Fibroblast of lung (primary cell): ENCODE measurements at regions not wholly inside any gene's neighbourhood (a gene's known extent, or its start where the extent isn't known, plus 50 kb on each side); places are given as distances from the start of the nearest gene placed in this dataset.

ENCODE experiments used
- DNase-seq, 2 donors: peaks; one replicate each; pipeline versions ENCODE4 v3.0.0 to v3.0.0-alpha.2; 2010; ENCODE audit warnings: low read depth in 2 of 2
- H2AFZ ChIP-seq: 2 replicates; pipeline ENCODE4 v1.5.1; 2012; ENCODE audit warnings: low read length, control low read depth, inconsistent platforms
- H3K27ac ChIP-seq: 2 replicates; pipeline ENCODE4 v1.5.1; 2011; ENCODE audit warnings: low read length, control low read depth; ENCODE audit not compliant: insufficient read depth
- H3K27me3 ChIP-seq: 2 replicates; pipeline ENCODE4 v1.5.1; 2011; ENCODE audit warnings: mild to moderate bottlenecking, low read length; ENCODE audit not compliant: control insufficient read depth, insufficient read depth
- H3K36me3 ChIP-seq: 2 replicates; pipeline ENCODE4 v1.5.1; 2011; ENCODE audit warnings: low read length; ENCODE audit not compliant: control insufficient read depth, insufficient read depth
- H3K4me1 ChIP-seq: 2 replicates; pipeline ENCODE4 v1.5.1; 2011; ENCODE audit warnings: low read length; ENCODE audit not compliant: control insufficient read depth, insufficient read depth; ENCODE audit errors: extremely low read depth
- H3K4me2 ChIP-seq: 2 replicates; pipeline ENCODE4 v1.5.1; 2011; ENCODE audit warnings: low read length, control low read depth; ENCODE audit not compliant: insufficient read depth; ENCODE audit errors: extremely low read depth
- H3K4me3 ChIP-seq, 4 experiments: fragments of 200-600 bp in 1 of 4; sonication (generic) in 1 of 4; replicated peaks in 1 of 4; 2 replicates each; pipeline ENCODE4 v1.5.1; 2011 to 2016; ENCODE audit warnings: low read length in 4 of 4, low read depth in 3 of 4, mild to moderate bottlenecking in 3 of 4, control low read depth in 2 of 4, inconsistent platforms in 1 of 4, mixed read lengths in 1 of 4; ENCODE audit not compliant: insufficient read depth in 1 of 4; ENCODE audit errors: control extremely low read depth in 1 of 4
- H3K79me2 ChIP-seq: 2 replicates; pipeline ENCODE4 v1.5.1; 2012; ENCODE audit warnings: mild to moderate bottlenecking, low read length, inconsistent platforms; ENCODE audit not compliant: control insufficient read depth, insufficient read depth
- H3K9ac ChIP-seq: 2 replicates; pipeline ENCODE4 v1.5.1; 2011; ENCODE audit warnings: mild to moderate bottlenecking, low read length, control low read depth; ENCODE audit not compliant: insufficient read depth
- H3K9me3 ChIP-seq: 2 replicates; pipeline ENCODE4 v1.5.1; 2012; ENCODE audit warnings: low read depth, low read length; ENCODE audit not compliant: control insufficient read depth, insufficient read depth
- H4K20me1 ChIP-seq: 2 replicates; pipeline ENCODE4 v1.5.1; 2011; ENCODE audit warnings: low read length; ENCODE audit not compliant: control insufficient read depth, insufficient read depth; ENCODE audit errors: extremely low read depth
- EZH2 ChIP-seq: IDR thresholded peaks from 2 replicates; pipeline ENCODE4 v1.5.1; 2012; ENCODE audit warnings: low read length, control low read depth, mild to moderate bottlenecking; ENCODE audit errors: missing control alignments
- TF ChIP-seq, protein P1 (sequence below), 2 donors: IDR thresholded peaks in 1 of 2; conservative IDR thresholded peaks in 1 of 2; 1 replicate in 1 of 2; 2 replicates in 1 of 2; pipeline ENCODE4 v1.5.1; 2011 to 2012; ENCODE audit warnings: low read length in 2 of 2, control low read depth in 1 of 2, inconsistent platforms in 1 of 2, low read depth in 1 of 2, mild to moderate bottlenecking in 1 of 2

- Histone ChIP-seq H3K27ac (no peak overlapping the region), H3K36me3 (no peaks in the 10 kb centered on the region), H3K4me3 (no peak overlapping the region), H3K4me1 (peaks cover 16% of the 10 kb centered on the region), H3K27me3 (no peaks in the 10 kb centered on the region), H3K79me2 (no peaks in the 10 kb centered on the region), H3K9ac (no peak overlapping the region), H3K4me2 (no peak overlapping the region), H3K9me3 (no peaks in the 10 kb centered on the region), H4K20me1 (no peaks in the 10 kb centered on the region), H2AFZ (no peak overlapping the region)
- TF ChIP-seq, protein P1, sequence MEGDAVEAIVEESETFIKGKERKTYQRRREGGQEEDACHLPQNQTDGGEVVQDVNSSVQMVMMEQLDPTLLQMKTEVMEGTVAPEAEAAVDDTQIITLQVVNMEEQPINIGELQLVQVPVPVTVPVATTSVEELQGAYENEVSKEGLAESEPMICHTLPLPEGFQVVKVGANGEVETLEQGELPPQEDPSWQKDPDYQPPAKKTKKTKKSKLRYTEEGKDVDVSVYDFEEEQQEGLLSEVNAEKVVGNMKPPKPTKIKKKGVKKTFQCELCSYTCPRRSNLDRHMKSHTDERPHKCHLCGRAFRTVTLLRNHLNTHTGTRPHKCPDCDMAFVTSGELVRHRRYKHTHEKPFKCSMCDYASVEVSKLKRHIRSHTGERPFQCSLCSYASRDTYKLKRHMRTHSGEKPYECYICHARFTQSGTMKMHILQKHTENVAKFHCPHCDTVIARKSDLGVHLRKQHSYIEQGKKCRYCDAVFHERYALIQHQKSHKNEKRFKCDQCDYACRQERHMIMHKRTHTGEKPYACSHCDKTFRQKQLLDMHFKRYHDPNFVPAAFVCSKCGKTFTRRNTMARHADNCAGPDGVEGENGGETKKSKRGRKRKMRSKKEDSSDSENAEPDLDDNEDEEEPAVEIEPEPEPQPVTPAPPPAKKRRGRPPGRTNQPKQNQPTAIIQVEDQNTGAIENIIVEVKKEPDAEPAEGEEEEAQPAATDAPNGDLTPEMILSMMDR (conservative IDR thresholded peaks at IDR 0.05 in 1 of 2, IDR thresholded peaks at IDR 0.05 in 1 of 2; ENCODE audit: low read depth in 1 of 2, low read length in 2 of 2): no peak
- TF ChIP-seq EZH2: no peak
- DNase-seq: no peak
Observed at GRCh38 chr3:38989917-38990510, 61.7 kb downstream of the SCN11A start.

DNA sequence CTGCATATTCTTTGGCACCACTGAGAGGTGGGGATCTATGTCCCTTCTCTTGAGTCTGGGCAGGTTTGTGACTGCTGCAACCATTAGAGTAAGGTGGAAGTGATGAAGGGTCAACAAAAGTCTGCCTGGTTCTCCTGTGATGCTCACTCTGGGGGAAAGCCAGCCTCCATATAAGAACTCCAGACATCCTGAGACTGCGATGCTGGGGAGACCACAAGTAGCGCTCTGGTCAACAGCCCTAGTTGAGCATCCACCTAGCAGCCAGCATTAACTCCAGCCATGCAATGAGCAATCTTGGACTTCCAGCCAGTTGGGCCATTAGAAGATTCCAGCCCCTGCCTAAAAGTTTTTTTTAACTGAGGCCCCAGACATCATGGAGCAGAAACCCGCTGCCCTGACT, 62.8 kb downstream of the SCN11A start:
- H3K4me1 ChIP-seq: peaks cover 16% of the 10 kb centered on the region
- no peaks in the 10 kb centered on the region for H3K9me3 ChIP-seq
- no peaks in the 10 kb centered on the region for H4K20me1 ChIP-seq
- no peak for DNase-seq
- H3K27me3 ChIP-seq: no peaks in the 10 kb centered on the region
- no peak overlapping the region for H3K4me3 ChIP-seq
- no peak overlapping the region for H3K4me2 ChIP-seq
- no peaks in the 10 kb centered on the region for H3K79me2 ChIP-seq
- H3K27ac ChIP-seq: no peak overlapping the region
- no peak overlapping the region for H2AFZ ChIP-seq
- no peaks in the 10 kb centered on the region for H3K36me3 ChIP-seq
- no peak overlapping the region for H3K9ac ChIP-seq
- no peak for TF ChIP-seq EZH2
- TF ChIP-seq, protein P1 (conservative IDR thresholded peaks at IDR 0.05 in 1 of 2, IDR thresholded peaks at IDR 0.05 in 1 of 2; ENCODE audit: low read depth in 1 of 2, low read length in 2 of 2): no peak

DNA sequence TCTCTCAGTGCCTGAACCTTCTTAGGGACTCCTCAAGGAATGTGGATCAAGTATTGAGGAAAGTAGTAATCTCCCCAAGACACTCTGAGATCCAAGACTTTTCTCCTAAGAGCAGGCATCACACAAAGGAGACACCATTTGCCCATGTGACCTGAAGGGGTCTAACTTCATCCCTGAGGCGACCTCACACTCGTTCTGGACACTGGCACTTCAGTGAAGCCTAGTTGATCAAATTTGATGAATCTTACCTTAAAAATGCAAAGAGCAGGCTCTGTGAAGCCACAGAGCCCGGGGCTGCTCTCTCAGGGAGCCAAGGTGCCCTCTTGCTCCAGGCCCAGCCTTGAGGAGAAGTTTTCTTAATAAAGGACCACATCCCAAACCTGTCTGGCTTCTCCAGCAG, 64.3 kb downstream of the SCN11A start:
- Histone ChIP-seq H3K9ac (no peak overlapping the region), H3K4me1 (peaks cover 10% of the 10 kb centered on the region), H2AFZ (no peak overlapping the region), H3K36me3 (no peaks in the 10 kb centered on the region), H3K4me3 (no peak overlapping the region), H3K27me3 (no peaks in the 10 kb centered on the region), H4K20me1 (no peaks in the 10 kb centered on the region), H3K9me3 (no peaks in the 10 kb centered on the region), H3K27ac (no peak overlapping the region), H3K79me2 (no peaks in the 10 kb centered on the region), H3K4me2 (no peak overlapping the region)
- TF ChIP-seq, protein P1 (conservative IDR thresholded peaks at IDR 0.05 in 1 of 2, IDR thresholded peaks at IDR 0.05 in 1 of 2; ENCODE audit: low read depth in 1 of 2, low read length in 2 of 2): no peak
- TF ChIP-seq EZH2: no peak
- DNase-seq: no peak
